ENCODE measurements at regions not wholly inside any gene's neighbourhood (a gene's known extent, or its start where the extent isn't known, plus 50 kb on each side); places are given as distances from the start of the nearest gene placed in this dataset.

GRCh38 chr18:6614952-6615351 lies 114.6 kb upstream of the ARHGAP28 start:
- DNase-seq (ENCODE audit: low spot score) (no peak), ATAC-seq (no peak)
- peaks cover 13% of the 10 kb centered on the region for H3K9me3 Mint-ChIP-seq
- H3K4me1 Mint-ChIP-seq (ENCODE audit: low read depth in 2 of 2) = no peaks in the 10 kb centered on the region
- H3K36me3 Mint-ChIP-seq = no peaks in the 10 kb centered on the region
- no peak overlapping the region for H3K4me3 Mint-ChIP-seq
- no peaks in the 10 kb centered on the region for H3K27me3 Mint-ChIP-seq
- no peak overlapping the region for H3K27ac Mint-ChIP-seq

- Mint-ChIP-seq H3K27ac (no peak overlapping the region), H3K36me3 (no peaks in the 10 kb centered on the region), H3K27me3 (no peaks in the 10 kb centered on the region), H3K4me3 (no peak overlapping the region), H3K4me1 (ENCODE audit: low read depth in 2 of 2) (no peaks in the 10 kb centered on the region), H3K9me3 (peaks cover 11% of the 10 kb centered on the region)
- ATAC-seq (no peak), DNase-seq (ENCODE audit: low spot score) (no peak)
These were observed 112.5 kb upstream of the ARHGAP28 start for GRCh38 chr18:6616981-6617380.

GRCh38 chr18:6621437-6621836 lies 108.1 kb upstream of the ARHGAP28 start:
- DNase-seq (ENCODE audit: low spot score) (no peak), ATAC-seq (no peak)
- no peak overlapping the region for H3K27ac Mint-ChIP-seq
- H3K4me3 Mint-ChIP-seq = no peak overlapping the region
- no peaks in the 10 kb centered on the region for H3K36me3 Mint-ChIP-seq
- peaks cover 7% of the 10 kb centered on the region for H3K9me3 Mint-ChIP-seq
- no peaks in the 10 kb centered on the region for H3K4me1 Mint-ChIP-seq (ENCODE audit: low read depth in 2 of 2)
- no peaks in the 10 kb centered on the region for H3K27me3 Mint-ChIP-seq

- Mint-ChIP-seq H3K36me3 (no peaks in the 10 kb centered on the region), H3K4me3 (no peak overlapping the region), H3K4me1 (ENCODE audit: low read depth in 2 of 2) (no peaks in the 10 kb centered on the region), H3K27ac (no peak overlapping the region), H3K9me3 (peaks cover 7% of the 10 kb centered on the region), H3K27me3 (no peaks in the 10 kb centered on the region)
- no peak for ATAC-seq
- no peak for DNase-seq (ENCODE audit: low spot score)
These were observed 106.2 kb upstream of the ARHGAP28 start for GRCh38 chr18:6623278-6623677.

- no peaks in the 10 kb centered on the region for H3K27me3 Mint-ChIP-seq
- H3K4me3 Mint-ChIP-seq = no peak overlapping the region
- H3K36me3 Mint-ChIP-seq = no peaks in the 10 kb centered on the region
- H3K4me1 Mint-ChIP-seq (ENCODE audit: low read depth in 2 of 2) = no peaks in the 10 kb centered on the region
- peaks cover 3% of the 10 kb centered on the region for H3K9me3 Mint-ChIP-seq
- no peak overlapping the region for H3K27ac Mint-ChIP-seq
- no peak for DNase-seq (ENCODE audit: low spot score)
- ATAC-seq = no peak
These were observed 105.2 kb upstream of the ARHGAP28 start for GRCh38 chr18:6624271-6624660.

- ATAC-seq = no peak
- Mint-ChIP-seq H3K27ac (no peak overlapping the region), H3K9me3 (peaks cover 3% of the 10 kb centered on the region), H3K4me3 (no peak overlapping the region), H3K36me3 (no peaks in the 10 kb centered on the region), H3K4me1 (ENCODE audit: low read depth in 2 of 2) (no peaks in the 10 kb centered on the region), H3K27me3 (no peaks in the 10 kb centered on the region)
- no peak for DNase-seq (ENCODE audit: low spot score)
These were observed 104.7 kb upstream of the ARHGAP28 start for GRCh38 chr18:6624661-6625311.

GRCh38 chr18:6625481-6625880 lies 104.0 kb upstream of the ARHGAP28 start:
- Mint-ChIP-seq H3K36me3 (no peaks in the 10 kb centered on the region), H3K4me1 (ENCODE audit: low read depth in 2 of 2) (no peaks in the 10 kb centered on the region), H3K27me3 (no peaks in the 10 kb centered on the region), H3K27ac (no peak overlapping the region), H3K4me3 (no peak overlapping the region), H3K9me3 (peaks cover 3% of the 10 kb centered on the region)
- no peak for DNase-seq (ENCODE audit: low spot score)
- ATAC-seq = no peak

- H3K4me1 Mint-ChIP-seq (ENCODE audit: low read depth in 2 of 2) = no peaks in the 10 kb centered on the region
- peaks cover 3% of the 10 kb centered on the region for H3K9me3 Mint-ChIP-seq
- H3K4me3 Mint-ChIP-seq = no peak overlapping the region
- no peak for DNase-seq (ENCODE audit: low spot score)
- H3K27ac Mint-ChIP-seq = no peak overlapping the region
- H3K27me3 Mint-ChIP-seq = no peaks in the 10 kb centered on the region
- no peaks in the 10 kb centered on the region for H3K36me3 Mint-ChIP-seq
- ATAC-seq = no peak
These were observed 103.1 kb upstream of the ARHGAP28 start for GRCh38 chr18:6626457-6626856.

- Mint-ChIP-seq H3K4me1 (ENCODE audit: low read depth in 2 of 2) (no peaks in the 10 kb centered on the region), H3K9me3 (peaks cover 3% of the 10 kb centered on the region), H3K4me3 (no peak overlapping the region), H3K36me3 (no peaks in the 10 kb centered on the region), H3K27me3 (no peaks in the 10 kb centered on the region), H3K27ac (no peak overlapping the region)
- no peak for ATAC-seq
- no peak for DNase-seq (ENCODE audit: low spot score)
These were observed 101.9 kb upstream of the ARHGAP28 start for GRCh38 chr18:6627645-6628044.

GRCh38 chr18:6628187-6628586 lies 101.3 kb upstream of the ARHGAP28 start:
- H3K4me1 Mint-ChIP-seq (ENCODE audit: low read depth in 2 of 2) = no peaks in the 10 kb centered on the region
- no peak overlapping the region for H3K27ac Mint-ChIP-seq
- H3K27me3 Mint-ChIP-seq = no peaks in the 10 kb centered on the region
- H3K4me3 Mint-ChIP-seq = no peak overlapping the region
- H3K36me3 Mint-ChIP-seq = no peaks in the 10 kb centered on the region
- ATAC-seq (no peak), DNase-seq (ENCODE audit: low spot score) (no peak)
- H3K9me3 Mint-ChIP-seq = peaks cover 5% of the 10 kb centered on the region

- Mint-ChIP-seq H3K27ac (no peak overlapping the region), H3K36me3 (no peaks in the 10 kb centered on the region), H3K27me3 (no peaks in the 10 kb centered on the region), H3K9me3 (peaks cover 6% of the 10 kb centered on the region), H3K4me3 (no peak overlapping the region), H3K4me1 (ENCODE audit: low read depth in 2 of 2) (no peaks in the 10 kb centered on the region)
- ATAC-seq = no peak
- no peak for DNase-seq (ENCODE audit: low spot score)
These were observed 99.8 kb upstream of the ARHGAP28 start for GRCh38 chr18:6629635-6630140.

- Mint-ChIP-seq H3K9me3 (peaks cover 10% of the 10 kb centered on the region), H3K4me3 (no peak overlapping the region), H3K27ac (no peak overlapping the region), H3K27me3 (no peaks in the 10 kb centered on the region), H3K36me3 (no peaks in the 10 kb centered on the region), H3K4me1 (ENCODE audit: low read depth in 2 of 2) (no peaks in the 10 kb centered on the region)
- ATAC-seq (no peak), DNase-seq (ENCODE audit: low spot score) (no peak)
These were observed 96.2 kb upstream of the ARHGAP28 start for GRCh38 chr18:6633310-6633709.

- Mint-ChIP-seq H3K4me1 (ENCODE audit: low read depth in 2 of 2) (no peaks in the 10 kb centered on the region), H3K4me3 (no peak overlapping the region), H3K27ac (no peak overlapping the region), H3K27me3 (no peaks in the 10 kb centered on the region), H3K36me3 (no peaks in the 10 kb centered on the region), H3K9me3 (peaks cover 7% of the 10 kb centered on the region)
- ATAC-seq (no peak), DNase-seq (ENCODE audit: low spot score) (no peak)
These were observed 93.4 kb upstream of the ARHGAP28 start for GRCh38 chr18:6636091-6636490.

GRCh38 chr18:6638447-6638846 lies 91.1 kb upstream of the ARHGAP28 start:
- Mint-ChIP-seq H3K27me3 (no peaks in the 10 kb centered on the region), H3K36me3 (no peaks in the 10 kb centered on the region), H3K27ac (no peak overlapping the region), H3K4me1 (ENCODE audit: low read depth in 2 of 2) (no peaks in the 10 kb centered on the region), H3K9me3 (peaks cover 4% of the 10 kb centered on the region), H3K4me3 (no peak overlapping the region)
- DNase-seq (ENCODE audit: low spot score) = no peak
- no peak for ATAC-seq

GRCh38 chr18:6639305-6639704 lies 90.2 kb upstream of the ARHGAP28 start:
- Mint-ChIP-seq H3K27me3 (no peaks in the 10 kb centered on the region), H3K9me3 (peaks cover 4% of the 10 kb centered on the region), H3K27ac (no peak overlapping the region), H3K4me3 (no peak overlapping the region), H3K36me3 (no peaks in the 10 kb centered on the region), H3K4me1 (ENCODE audit: low read depth in 2 of 2) (no peaks in the 10 kb centered on the region)
- DNase-seq (ENCODE audit: low spot score) (no peak), ATAC-seq (no peak)
